Fibroblast of villous mesenchyme (primary cell): ENCODE measurements at regions not wholly inside any gene's neighbourhood (a gene's known extent, or its start where the extent isn't known, plus 50 kb on each side); places are given as distances from the start of the nearest gene placed in this dataset.

Source experiments
- DNase-seq: peaks from one replicate; pipeline ENCODE4 v3.0.0-alpha.2; 2010; ENCODE audit warnings: low read depth
- H3K4me3 ChIP-seq: 2 replicates; pipeline ENCODE4 v1.5.1; 2011; ENCODE audit warnings: low read depth, mild to moderate bottlenecking, low read length
- TF ChIP-seq, protein P1 (sequence below): IDR thresholded peaks from 2 replicates; pipeline ENCODE4 v1.5.1; 2012; ENCODE audit warnings: low read depth, mild to moderate bottlenecking, low read length; ENCODE audit not compliant: insufficient read depth

DNA sequence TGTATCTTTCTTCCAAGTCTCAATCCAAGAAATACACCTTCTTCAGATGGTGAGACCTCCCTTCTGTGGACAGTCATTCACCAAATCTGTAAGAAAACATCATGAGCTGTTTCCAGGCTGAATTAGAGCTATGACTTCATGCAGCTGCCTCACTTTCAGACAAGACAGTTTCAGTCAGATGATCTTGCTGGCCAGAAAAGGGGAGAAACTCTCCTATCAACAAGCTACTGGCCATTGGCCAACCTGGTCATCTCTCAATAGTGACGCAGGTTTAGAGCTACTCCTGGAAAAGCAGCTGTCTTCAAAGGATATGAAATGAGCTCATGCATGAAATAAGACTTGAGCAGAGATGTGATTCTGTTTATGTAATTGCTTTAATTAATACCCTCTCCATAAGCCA lies 69.6 kb upstream of the NDP start:
- DNase-seq, result peak; percentile 15
- no peak overlapping the region for H3K4me3 ChIP-seq
- TF ChIP-seq, protein P1, sequence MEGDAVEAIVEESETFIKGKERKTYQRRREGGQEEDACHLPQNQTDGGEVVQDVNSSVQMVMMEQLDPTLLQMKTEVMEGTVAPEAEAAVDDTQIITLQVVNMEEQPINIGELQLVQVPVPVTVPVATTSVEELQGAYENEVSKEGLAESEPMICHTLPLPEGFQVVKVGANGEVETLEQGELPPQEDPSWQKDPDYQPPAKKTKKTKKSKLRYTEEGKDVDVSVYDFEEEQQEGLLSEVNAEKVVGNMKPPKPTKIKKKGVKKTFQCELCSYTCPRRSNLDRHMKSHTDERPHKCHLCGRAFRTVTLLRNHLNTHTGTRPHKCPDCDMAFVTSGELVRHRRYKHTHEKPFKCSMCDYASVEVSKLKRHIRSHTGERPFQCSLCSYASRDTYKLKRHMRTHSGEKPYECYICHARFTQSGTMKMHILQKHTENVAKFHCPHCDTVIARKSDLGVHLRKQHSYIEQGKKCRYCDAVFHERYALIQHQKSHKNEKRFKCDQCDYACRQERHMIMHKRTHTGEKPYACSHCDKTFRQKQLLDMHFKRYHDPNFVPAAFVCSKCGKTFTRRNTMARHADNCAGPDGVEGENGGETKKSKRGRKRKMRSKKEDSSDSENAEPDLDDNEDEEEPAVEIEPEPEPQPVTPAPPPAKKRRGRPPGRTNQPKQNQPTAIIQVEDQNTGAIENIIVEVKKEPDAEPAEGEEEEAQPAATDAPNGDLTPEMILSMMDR, result no peak

DNA sequence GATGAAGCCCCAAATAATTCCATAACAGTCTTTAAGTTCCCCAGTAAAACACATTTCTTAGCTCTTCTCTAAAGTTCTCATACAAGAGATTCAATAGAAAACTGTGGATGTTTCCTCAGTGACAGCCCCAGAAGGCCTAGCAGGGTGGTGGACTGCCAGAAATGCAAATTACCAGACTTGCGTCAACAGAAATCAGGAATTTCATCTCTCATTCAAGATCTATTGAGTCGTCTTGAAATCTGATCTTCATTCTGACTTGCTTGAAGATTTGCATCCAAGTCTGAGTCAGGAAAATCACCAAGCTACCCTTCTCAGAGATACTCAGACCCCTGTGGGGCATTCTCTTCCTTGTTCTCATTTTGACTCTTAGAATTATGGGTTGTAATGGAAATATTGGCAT lies 68.9 kb upstream of the NDP start:
- H3K4me3 ChIP-seq, result no peak overlapping the region
- TF ChIP-seq, protein P1, result no peak
- peak; percentile 3 for DNase-seq

DNA sequence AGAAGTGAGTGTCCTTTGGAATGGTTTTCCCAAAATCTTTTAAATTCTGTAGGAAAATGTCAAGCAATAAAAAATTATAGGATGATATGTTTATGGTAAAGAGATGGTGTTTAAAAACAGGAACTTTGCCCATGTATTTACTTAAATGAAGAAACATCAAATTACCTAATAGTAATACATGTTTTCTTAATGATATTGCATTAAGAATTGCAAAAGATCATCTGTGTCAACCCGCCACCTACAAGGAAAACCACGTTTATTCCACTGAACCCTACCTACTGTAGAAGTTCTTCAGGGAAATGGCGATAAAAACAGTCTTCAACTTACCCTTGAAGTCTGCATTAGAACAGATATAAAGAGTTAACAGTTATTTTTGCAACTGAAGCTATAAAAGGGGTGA lies 67.2 kb upstream of the NDP start:
- TF ChIP-seq, protein P1, result no peak

DNA sequence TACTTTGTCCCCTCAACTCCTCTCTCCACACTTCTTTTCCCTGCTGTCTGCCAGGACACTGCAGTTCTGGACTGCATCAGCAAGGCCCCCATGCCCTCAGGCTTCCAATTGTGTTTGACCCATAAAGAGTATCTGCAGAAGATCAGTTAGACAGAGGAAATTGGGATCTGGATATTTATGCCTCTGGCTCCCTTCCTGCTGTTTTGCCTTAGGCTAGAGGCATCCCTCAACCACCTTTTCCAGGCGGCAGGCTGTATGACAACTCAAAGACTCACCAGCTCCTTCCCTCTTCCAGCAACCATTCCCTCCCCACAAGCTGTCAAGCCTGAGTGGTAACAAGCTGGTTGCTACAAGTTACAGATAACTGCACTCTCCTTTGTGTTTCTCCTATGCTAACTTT lies 66.4 kb upstream of the NDP start:
- no peak for DNase-seq
- TF ChIP-seq, protein P1, result no peak
- H3K4me3 ChIP-seq, result no peak overlapping the region

More for the DNA sequence above, 67.2 kb upstream of the NDP start:
- no peak for DNase-seq
- no peak overlapping the region for H3K4me3 ChIP-seq

DNA sequence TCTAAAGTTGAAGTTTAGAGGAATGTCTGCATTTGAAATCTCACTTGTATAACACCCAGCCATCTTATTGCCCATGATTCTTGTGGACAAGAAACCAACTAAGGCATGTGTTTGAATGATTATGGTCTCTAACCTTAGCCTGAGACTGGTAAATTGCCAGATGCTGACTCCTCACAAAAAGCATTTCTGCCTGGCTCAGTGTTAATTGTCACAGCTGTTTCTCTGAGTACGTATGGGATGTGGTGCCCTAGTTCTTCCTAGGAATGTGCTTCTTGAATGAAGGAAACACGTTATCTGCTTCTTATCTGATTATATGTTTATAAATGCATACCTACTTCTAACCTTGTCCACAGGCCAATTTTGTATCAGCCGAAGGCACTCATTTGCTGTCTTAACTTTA lies 63.1 kb upstream of the NDP start:
- TF ChIP-seq, protein P1, result no peak
- H3K4me3 ChIP-seq, result no peak overlapping the region
- peak; percentile 64 for DNase-seq

DNA sequence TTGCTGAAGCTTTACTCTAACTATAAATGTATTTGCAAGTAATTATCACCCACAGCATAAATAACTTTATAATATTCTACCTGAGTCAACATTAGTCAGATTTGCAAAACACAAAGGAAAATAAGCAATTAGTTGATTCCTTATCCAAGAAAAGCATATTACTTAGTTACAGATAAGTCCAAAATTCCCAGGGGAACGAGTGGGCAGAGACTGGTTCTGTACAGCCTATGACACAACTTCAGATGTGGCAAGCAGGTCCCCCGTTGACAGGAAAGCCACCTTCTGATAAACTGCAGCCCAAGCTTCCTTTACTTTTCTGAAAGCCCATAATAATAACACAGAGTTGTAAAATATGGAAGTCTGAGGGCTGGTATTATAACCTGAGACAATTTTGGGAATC lies 62.4 kb upstream of the NDP start:
- TF ChIP-seq, protein P1, result no peak
- no peak for DNase-seq

DNA sequence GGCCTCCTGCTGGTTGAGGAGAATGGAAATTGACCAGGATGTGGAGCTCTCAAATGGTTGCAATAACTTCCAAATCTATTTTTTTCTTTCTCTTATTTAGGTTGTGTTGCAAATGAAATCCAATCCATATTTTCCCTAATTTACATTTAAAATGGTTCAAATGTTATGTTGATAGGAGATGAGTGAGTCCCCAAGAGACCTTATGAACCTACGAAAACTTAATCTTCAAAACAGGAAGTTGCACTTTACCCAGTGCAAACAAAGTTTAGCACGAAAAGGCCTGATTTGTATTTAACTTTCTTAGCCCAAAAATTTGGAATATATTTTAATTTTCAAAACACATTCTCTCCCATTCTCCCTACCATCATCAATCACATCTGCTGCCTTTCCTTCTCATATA lies 59.3 kb upstream of the NDP start:
- DNase-seq, result no peak
- TF ChIP-seq, protein P1, result no peak
- H3K4me3 ChIP-seq, result no peak overlapping the region

More for the DNA sequence above, 62.4 kb upstream of the NDP start:
- no peak overlapping the region for H3K4me3 ChIP-seq
